CD14-positive monocyte (primary cell): ENCODE measurements at regions not wholly inside any gene's neighbourhood (a gene's known extent, or its start where the extent isn't known, plus 50 kb on each side); places are given as distances from the start of the nearest gene placed in this dataset.

ENCODE experiments used
- DNase-seq, 3 donors: peaks; one replicate each; pipeline ENCODE4 v3.0.0-alpha.2; 2011 to 2022
- H2AFZ ChIP-seq: 2 replicates; pipeline ENCODE4 v1.6.0; 2012; ENCODE audit warnings: mild to moderate bottlenecking, low read depth, low read length, inconsistent platforms; ENCODE audit not compliant: insufficient read depth, poor library complexity, severe bottlenecking
- H3K27ac ChIP-seq, 2 donors: 1 replicate in 1 of 2; 2 replicates in 1 of 2; pipeline ENCODE4 v1.5.1; 2012 to 2013; ENCODE audit warnings: low read length in 2 of 2, control low read depth in 1 of 2, inconsistent platforms in 1 of 2, low read depth in 1 of 2, mild to moderate bottlenecking in 1 of 2
- H3K27me3 ChIP-seq, 2 donors: one replicate each; pipeline versions ENCODE4 v1.6.0 to v1.6.1; 2011 to 2013; ENCODE audit warnings: low read length in 2 of 2; ENCODE audit not compliant: control insufficient read depth in 2 of 2, insufficient read depth in 2 of 2
- H3K36me3 ChIP-seq, 2 donors: replicated peaks in 1 of 2; 1 replicate in 1 of 2; 2 replicates in 1 of 2; pipeline versions ENCODE4 v1.5.1 to v1.6.1; 2012 to 2013; ENCODE audit warnings: low read length in 2 of 2, control low read depth in 1 of 2, inconsistent platforms in 1 of 2, mild to moderate bottlenecking in 1 of 2; ENCODE audit not compliant: insufficient read depth in 2 of 2, control insufficient read depth in 1 of 2
- H3K4me1 ChIP-seq, 2 donors: 1 replicate in 1 of 2; 2 replicates in 1 of 2; pipeline versions ENCODE4 v1.5.1 to v1.6.1; 2012 to 2013; ENCODE audit warnings: low read length in 2 of 2, control low read depth in 1 of 2, inconsistent platforms in 1 of 2, mild to moderate bottlenecking in 1 of 2, moderate library complexity in 1 of 2; ENCODE audit not compliant: insufficient read depth in 2 of 2, control insufficient read depth in 1 of 2
- H3K4me2 ChIP-seq: replicated peaks from 2 replicates; pipeline ENCODE3; 2012; ENCODE audit warnings: low read length, moderate library complexity, mild to moderate bottlenecking; ENCODE audit not compliant: poor library complexity, severe bottlenecking; ENCODE audit errors: extremely low read depth
- H3K4me3 ChIP-seq, 3 experiments: fragments of 200-600 bp in 1 of 3; sonication (generic) in 1 of 3; replicated peaks in 1 of 3; 1 replicate in 2 of 3; 2 replicates in 1 of 3; pipeline ENCODE4 v1.5.1; 2011 to 2013; ENCODE audit warnings: low read length in 3 of 3, mild to moderate bottlenecking in 3 of 3, control low read depth in 2 of 3, low read depth in 2 of 3, inconsistent platforms in 1 of 3, moderate library complexity in 1 of 3
- H3K79me2 ChIP-seq: 2 replicates; pipeline ENCODE4 v1.6.0; 2012; ENCODE audit warnings: mild to moderate bottlenecking, control low read depth, inconsistent platforms, low read length, moderate library complexity; ENCODE audit not compliant: insufficient read depth
- H3K9ac ChIP-seq: 2 replicates; pipeline ENCODE4 v1.6.0; 2017; ENCODE audit warnings: low read length, mild to moderate bottlenecking; ENCODE audit not compliant: insufficient read depth, poor library complexity, severe bottlenecking
- H3K9me3 ChIP-seq, 2 donors: replicated peaks in 1 of 2; 1 replicate in 1 of 2; 2 replicates in 1 of 2; pipeline versions ENCODE4 v1.5.1 to v1.6.1; 2012 to 2013; ENCODE audit warnings: low read length in 2 of 2, control low read depth in 1 of 2; ENCODE audit not compliant: control insufficient read depth in 1 of 2, insufficient read depth in 1 of 2
- H4K20me1 ChIP-seq: 2 replicates; pipeline ENCODE4 v1.6.0; 2012; ENCODE audit warnings: mild to moderate bottlenecking, low read length, control low read depth, moderate library complexity; ENCODE audit not compliant: insufficient read depth
- H3K27ac Mint-ChIP-seq, 7 donors: one replicate each; pipeline ENCODE4 v1.8.0; 2020; ENCODE audit warnings: mild to moderate bottlenecking in 7 of 7, mixed read lengths in 7 of 7, moderate library complexity in 6 of 7, inconsistent platforms in 2 of 7
- H3K27me3 Mint-ChIP-seq, 3 donors: one replicate each; pipeline ENCODE4 v1.8.0; 2021 to 2022; ENCODE audit warnings: low read depth in 3 of 3, mild to moderate bottlenecking in 3 of 3, mixed read lengths in 3 of 3, moderate library complexity in 3 of 3, inconsistent platforms in 1 of 3
- H3K36me3 Mint-ChIP-seq, 2 donors: one replicate each; pipeline ENCODE4 v1.8.0; 2020; ENCODE audit warnings: mixed read lengths in 2 of 2, inconsistent platforms in 1 of 2, mild to moderate bottlenecking in 1 of 2
- H3K4me1 Mint-ChIP-seq: one replicate; pipeline ENCODE4 v1.8.0; 2020; ENCODE audit warnings: mild to moderate bottlenecking, mixed read lengths
- H3K4me3 Mint-ChIP-seq, 2 donors: one replicate each; pipeline ENCODE4 v1.8.0; 2020; ENCODE audit warnings: mild to moderate bottlenecking in 2 of 2, mixed read lengths in 2 of 2, moderate library complexity in 1 of 2
- H3K9me3 Mint-ChIP-seq, 7 donors: one replicate each; pipeline ENCODE4 v1.8.0; 2020 to 2022; ENCODE audit warnings: mixed read lengths in 7 of 7, mild to moderate bottlenecking in 6 of 7, moderate library complexity in 6 of 7, inconsistent platforms in 2 of 7
- WGBS: methylation state at CpG from one replicate; pipeline ENCODE4 v1.1.5; 2013; ENCODE audit warnings: missing lambda C conversion rate; ENCODE audit not compliant: insufficient coverage; 5-methylcytosine and 5-hydroxymethylcytosine counted together
- intact Hi-C, 2 donors: fragments of 100-400 bp; cut with micrococcal nuclease; formaldehyde crosslinking; loops; one replicate each; pipeline versions ENCODE4 v1.15.0 to v1.15.1; 2023
- TF ChIP-seq, protein P1 (sequence below): fragments of 200-600 bp; IDR thresholded peaks from one replicate; pipeline ENCODE4 v1.8.0; 2022; ENCODE audit warnings: antibody characterized with exemption, mild to moderate bottlenecking

DNA sequence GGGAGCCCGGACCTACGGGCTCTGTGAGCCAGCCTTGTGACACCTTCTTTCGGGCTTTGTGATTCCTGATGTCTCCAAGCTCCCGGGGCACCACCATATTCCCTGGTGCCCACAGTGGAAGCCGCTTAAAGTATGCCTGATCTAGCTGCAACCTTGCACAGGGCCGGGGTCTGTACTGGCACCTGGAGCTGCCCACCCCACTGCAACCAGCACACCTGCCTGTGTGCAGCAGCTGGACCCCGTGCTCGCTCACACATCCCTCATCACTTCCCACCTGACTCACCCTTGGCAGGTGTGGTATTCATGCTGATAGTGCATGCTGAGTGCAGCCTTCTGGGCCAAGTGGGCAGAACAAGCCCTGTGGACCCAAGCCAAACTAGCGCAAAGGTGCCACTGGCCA, 1981.1 kb upstream of the PCDH20 start:
- DNase-seq = no peak
- Histone ChIP-seq H3K4me1 (no peaks in the 10 kb centered on the region), H2AFZ (no peak overlapping the region), H3K9me3 (peaks cover 0 to 5% of the 10 kb centered on the region in 2 donors), H3K27me3 (no peaks in the 10 kb centered on the region), H3K4me3 (no peak overlapping the region), H3K36me3 (no peaks in the 10 kb centered on the region), H3K27ac (no peak overlapping the region), H3K9ac (no peak overlapping the region), H3K79me2 (no peaks in the 10 kb centered on the region), H4K20me1 (no peaks in the 10 kb centered on the region), H3K4me2 (no peak overlapping the region)
- Mint-ChIP-seq H3K4me3 (no peak overlapping the region), H3K9me3 (peaks cover 0 to 3% (median 0%) of the 10 kb centered on the region in 7 donors), H3K4me1 (no peaks in the 10 kb centered on the region), H3K27me3 (peaks cover 0 to 2% (median 0%) of the 10 kb centered on the region in 3 donors), H3K36me3 (no peaks in the 10 kb centered on the region), H3K27ac (no peak overlapping the region)
- 96% methylated on average over 7 of the region's 9 CpGs for WGBS
- TF ChIP-seq, protein P1, sequence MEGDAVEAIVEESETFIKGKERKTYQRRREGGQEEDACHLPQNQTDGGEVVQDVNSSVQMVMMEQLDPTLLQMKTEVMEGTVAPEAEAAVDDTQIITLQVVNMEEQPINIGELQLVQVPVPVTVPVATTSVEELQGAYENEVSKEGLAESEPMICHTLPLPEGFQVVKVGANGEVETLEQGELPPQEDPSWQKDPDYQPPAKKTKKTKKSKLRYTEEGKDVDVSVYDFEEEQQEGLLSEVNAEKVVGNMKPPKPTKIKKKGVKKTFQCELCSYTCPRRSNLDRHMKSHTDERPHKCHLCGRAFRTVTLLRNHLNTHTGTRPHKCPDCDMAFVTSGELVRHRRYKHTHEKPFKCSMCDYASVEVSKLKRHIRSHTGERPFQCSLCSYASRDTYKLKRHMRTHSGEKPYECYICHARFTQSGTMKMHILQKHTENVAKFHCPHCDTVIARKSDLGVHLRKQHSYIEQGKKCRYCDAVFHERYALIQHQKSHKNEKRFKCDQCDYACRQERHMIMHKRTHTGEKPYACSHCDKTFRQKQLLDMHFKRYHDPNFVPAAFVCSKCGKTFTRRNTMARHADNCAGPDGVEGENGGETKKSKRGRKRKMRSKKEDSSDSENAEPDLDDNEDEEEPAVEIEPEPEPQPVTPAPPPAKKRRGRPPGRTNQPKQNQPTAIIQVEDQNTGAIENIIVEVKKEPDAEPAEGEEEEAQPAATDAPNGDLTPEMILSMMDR = no peak
- intact Hi-C loops = no loop called here

DNA sequence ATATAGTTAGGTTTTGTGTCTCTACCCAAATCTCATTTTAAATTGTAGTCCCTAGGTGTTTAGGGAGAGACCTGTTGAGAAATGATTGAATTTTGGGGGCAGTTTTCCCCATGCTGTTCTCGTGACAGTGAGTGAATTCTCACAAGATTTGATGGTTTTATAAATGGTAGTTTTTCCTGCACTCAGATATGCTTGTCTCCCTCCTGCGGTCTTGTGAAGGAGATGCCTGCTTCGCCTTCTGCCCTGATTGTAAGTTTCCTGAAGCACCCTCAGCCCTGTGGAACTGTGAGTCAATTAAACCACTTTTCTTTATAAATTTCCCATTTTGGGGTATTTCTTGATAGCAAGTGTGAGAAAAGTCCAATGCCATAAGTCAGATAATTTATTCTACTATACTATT, 1977.5 kb upstream of the PCDH20 start:
- DNase-seq = no peak
- Histone ChIP-seq H3K4me1 (no peaks in the 10 kb centered on the region), H3K9me3 (peaks cover 0 to 5% of the 10 kb centered on the region in 2 donors), H3K4me2 (no peak overlapping the region), H3K27ac (no peak overlapping the region), H3K27me3 (no peaks in the 10 kb centered on the region), H4K20me1 (no peaks in the 10 kb centered on the region), H3K36me3 (no peaks in the 10 kb centered on the region), H3K79me2 (no peaks in the 10 kb centered on the region), H3K9ac (no peak overlapping the region), H2AFZ (no peak overlapping the region), H3K4me3 (no peak overlapping the region)
- intact Hi-C loops = no loop called here
- Mint-ChIP-seq H3K27ac (no peak overlapping the region), H3K27me3 (no peaks in the 10 kb centered on the region), H3K9me3 (peaks cover 0 to 9% (median 0%) of the 10 kb centered on the region in 7 donors), H3K36me3 (no peaks in the 10 kb centered on the region), H3K4me1 (no peaks in the 10 kb centered on the region), H3K4me3 (no peak overlapping the region)
- TF ChIP-seq, protein P1 = no peak
- WGBS = no CpG with 5 or more reads among the region's 3 CpGs
